ENCODE measurements at regions not wholly inside any gene's neighbourhood (a gene's known extent, or its start where the extent isn't known, plus 50 kb on each side); places are given as distances from the start of the nearest gene placed in this dataset.

GRCh38 chr1:172849653-172850052 lies 190.8 kb downstream of the FASLG start:
- no peak for TF ChIP-seq CTCF (IDR thresholded peaks at IDR 0.05)
- no peak for TF ChIP-seq POLR2A (IDR thresholded peaks at IDR 0.05)
